Kidney epithelial cell (primary cell): ENCODE measurements at regions not wholly inside any gene's neighbourhood (a gene's known extent, or its start where the extent isn't known, plus 50 kb on each side); places are given as distances from the start of the nearest gene placed in this dataset.

Source experiments
- DNase-seq: peaks from one replicate; pipeline ENCODE4 v3.0.0-alpha.2; 2010; ENCODE audit warnings: low read depth
- H3K27me3 ChIP-seq: 2 replicates; pipeline ENCODE4 v1.6.0; 2011; ENCODE audit warnings: low read length; ENCODE audit not compliant: control insufficient read depth, insufficient read depth
- H3K36me3 ChIP-seq: 2 replicates; pipeline ENCODE4 v1.5.1; 2011; ENCODE audit warnings: low read length; ENCODE audit not compliant: control insufficient read depth, insufficient read depth
- H3K4me3 ChIP-seq: 2 replicates; pipeline ENCODE4 v1.5.1; 2011; ENCODE audit warnings: low read depth, mild to moderate bottlenecking, control low read depth, low read length
- TF ChIP-seq, protein P1 (sequence below): IDR thresholded peaks from 2 replicates; pipeline ENCODE4 v1.5.1; 2011; ENCODE audit warnings: mild to moderate bottlenecking, moderate library complexity, low read length, control low read depth, inconsistent platforms; ENCODE audit not compliant: insufficient read depth, poor library complexity, severe bottlenecking

DNA sequence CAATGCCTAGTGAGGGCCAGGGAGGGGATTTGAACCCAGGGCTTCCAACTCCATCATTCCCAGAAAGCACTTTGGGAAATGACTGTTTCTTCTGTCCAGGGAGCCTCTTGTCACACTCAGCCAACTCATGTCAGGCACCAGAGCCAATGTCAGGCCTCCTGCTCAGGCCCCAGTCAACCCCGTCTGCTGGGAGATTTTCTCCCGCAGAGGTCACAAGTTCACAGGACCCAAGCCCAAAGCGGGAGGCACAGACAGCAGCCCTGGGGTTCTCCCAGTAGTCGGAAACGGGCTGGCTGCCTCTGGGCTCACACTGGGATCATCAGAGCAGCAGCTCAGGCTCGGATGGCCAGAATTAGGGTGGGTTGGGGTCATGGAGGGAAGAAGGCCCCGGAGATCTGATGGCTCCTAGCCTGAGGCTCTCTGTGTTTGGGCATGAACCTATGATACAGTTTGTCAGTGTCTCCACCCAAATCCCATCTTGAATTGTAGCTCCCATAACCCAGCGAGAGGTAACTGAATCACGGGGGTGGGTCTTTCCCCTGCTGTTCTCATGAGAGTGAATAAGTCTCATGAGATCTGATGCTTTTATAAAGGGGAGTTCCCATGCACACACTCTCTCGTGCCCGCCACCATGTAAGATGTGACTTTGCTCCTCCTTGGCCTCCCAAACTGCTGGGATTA is 255.5 kb downstream of the PARN start:
- Histone ChIP-seq H3K36me3 (no peaks in the 10 kb centered on the region), H3K4me3 (no peak overlapping the region), H3K27me3 (no peaks in the 10 kb centered on the region)
- TF ChIP-seq, protein P1, sequence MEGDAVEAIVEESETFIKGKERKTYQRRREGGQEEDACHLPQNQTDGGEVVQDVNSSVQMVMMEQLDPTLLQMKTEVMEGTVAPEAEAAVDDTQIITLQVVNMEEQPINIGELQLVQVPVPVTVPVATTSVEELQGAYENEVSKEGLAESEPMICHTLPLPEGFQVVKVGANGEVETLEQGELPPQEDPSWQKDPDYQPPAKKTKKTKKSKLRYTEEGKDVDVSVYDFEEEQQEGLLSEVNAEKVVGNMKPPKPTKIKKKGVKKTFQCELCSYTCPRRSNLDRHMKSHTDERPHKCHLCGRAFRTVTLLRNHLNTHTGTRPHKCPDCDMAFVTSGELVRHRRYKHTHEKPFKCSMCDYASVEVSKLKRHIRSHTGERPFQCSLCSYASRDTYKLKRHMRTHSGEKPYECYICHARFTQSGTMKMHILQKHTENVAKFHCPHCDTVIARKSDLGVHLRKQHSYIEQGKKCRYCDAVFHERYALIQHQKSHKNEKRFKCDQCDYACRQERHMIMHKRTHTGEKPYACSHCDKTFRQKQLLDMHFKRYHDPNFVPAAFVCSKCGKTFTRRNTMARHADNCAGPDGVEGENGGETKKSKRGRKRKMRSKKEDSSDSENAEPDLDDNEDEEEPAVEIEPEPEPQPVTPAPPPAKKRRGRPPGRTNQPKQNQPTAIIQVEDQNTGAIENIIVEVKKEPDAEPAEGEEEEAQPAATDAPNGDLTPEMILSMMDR = no peak
- no peak for DNase-seq

- TF ChIP-seq, protein P1 = no peak
- Histone ChIP-seq H3K36me3 (no peaks in the 10 kb centered on the region), H3K4me3 (no peak overlapping the region), H3K27me3 (no peaks in the 10 kb centered on the region)
- no peak for DNase-seq
Observed at GRCh38 chr16:14373896-14374295, 256.2 kb downstream of the PARN start.

GRCh38 chr16:14373406-14373805 is 256.7 kb downstream of the PARN start:
- H3K4me3 ChIP-seq = no peak overlapping the region
- no peak for DNase-seq
- H3K27me3 ChIP-seq = no peaks in the 10 kb centered on the region
- TF ChIP-seq, protein P1 = no peak
- no peaks in the 10 kb centered on the region for H3K36me3 ChIP-seq

DNA sequence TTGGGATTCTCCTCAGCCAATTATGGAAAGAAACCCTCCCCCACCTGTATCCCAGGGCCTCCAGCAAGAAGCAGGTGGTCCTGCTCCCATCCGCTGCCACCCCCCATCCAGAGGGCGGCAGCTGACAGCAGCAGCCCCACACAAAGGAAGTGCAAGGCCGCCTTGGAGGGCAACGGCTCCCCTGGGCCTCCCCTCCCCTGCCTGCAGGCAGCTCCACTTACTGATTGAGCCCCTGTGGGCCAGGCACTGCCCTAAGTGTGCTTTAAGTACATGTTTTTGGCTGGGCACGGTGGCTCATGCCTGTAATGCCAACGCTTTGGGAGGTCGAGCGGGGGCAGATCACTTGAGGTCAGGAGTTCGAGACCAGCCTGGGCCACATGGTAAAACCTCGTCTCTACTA is 257.6 kb downstream of the PARN start:
- Histone ChIP-seq H3K4me3 (no peak overlapping the region), H3K27me3 (no peaks in the 10 kb centered on the region), H3K36me3 (no peaks in the 10 kb centered on the region)
- DNase-seq = no peak
- TF ChIP-seq, protein P1 = no peak

DNA sequence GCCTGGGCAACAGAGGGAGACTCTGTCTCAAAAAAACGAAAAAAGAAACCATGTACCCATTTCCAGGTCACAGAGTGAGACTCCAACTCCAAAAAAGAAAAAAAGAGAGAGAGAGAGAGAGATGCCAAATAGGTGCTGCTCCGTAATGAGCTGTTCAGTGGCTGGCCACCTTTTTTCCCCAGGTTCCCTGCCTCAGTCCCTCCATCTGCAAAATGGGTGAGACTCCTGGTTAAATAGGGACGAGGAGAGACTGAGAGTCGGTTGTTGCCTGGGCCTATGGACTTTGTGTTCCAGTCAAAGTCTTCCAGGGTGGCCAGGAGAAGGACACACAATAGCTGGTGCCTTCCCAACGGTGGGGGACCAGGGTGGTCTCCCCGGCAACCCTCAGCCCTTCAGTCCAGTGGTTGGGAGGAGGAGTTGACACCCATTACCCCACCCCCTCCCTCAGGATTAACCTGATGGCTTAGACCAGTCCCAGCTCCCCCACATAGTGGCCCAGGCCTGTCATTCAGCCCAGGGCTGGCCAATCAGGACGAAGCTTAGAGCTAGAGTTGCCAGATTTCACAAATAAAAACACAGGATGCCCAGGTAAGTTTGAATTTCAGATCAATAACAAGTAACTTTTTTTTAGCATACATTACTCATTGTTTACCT is 258.2 kb downstream of the PARN start:
- Histone ChIP-seq H3K27me3 (no peaks in the 10 kb centered on the region), H3K36me3 (no peaks in the 10 kb centered on the region), H3K4me3 (no peak overlapping the region)
- DNase-seq = no peak
- TF ChIP-seq, protein P1 = no peak
